SU-DHL-6 (cell line): ENCODE measurements at regions not wholly inside any gene's neighbourhood (a gene's known extent, or its start where the extent isn't known, plus 50 kb on each side); places are given as distances from the start of the nearest gene placed in this dataset.

Source experiments
- CTCF ChIP-seq: fragments of 200-600 bp; sonication (generic); IDR thresholded peaks from one replicate; pipeline ENCODE4 v1.5.1; 2017; ENCODE audit warnings: antibody characterized with exemption, mild to moderate bottlenecking, low read length, moderate library complexity; ENCODE audit not compliant: insufficient read depth, poor library complexity, severe bottlenecking
- EZH2phosphoT487 ChIP-seq: fragments of 200-600 bp; sonication (generic), shearing (Covaris generic); conservative IDR thresholded peaks from 2 replicates; pipeline ENCODE4 v1.6.1; 2018; ENCODE audit warnings: mild to moderate bottlenecking, antibody characterized with exemption, low read length, moderate library complexity, mixed read lengths

DNA sequence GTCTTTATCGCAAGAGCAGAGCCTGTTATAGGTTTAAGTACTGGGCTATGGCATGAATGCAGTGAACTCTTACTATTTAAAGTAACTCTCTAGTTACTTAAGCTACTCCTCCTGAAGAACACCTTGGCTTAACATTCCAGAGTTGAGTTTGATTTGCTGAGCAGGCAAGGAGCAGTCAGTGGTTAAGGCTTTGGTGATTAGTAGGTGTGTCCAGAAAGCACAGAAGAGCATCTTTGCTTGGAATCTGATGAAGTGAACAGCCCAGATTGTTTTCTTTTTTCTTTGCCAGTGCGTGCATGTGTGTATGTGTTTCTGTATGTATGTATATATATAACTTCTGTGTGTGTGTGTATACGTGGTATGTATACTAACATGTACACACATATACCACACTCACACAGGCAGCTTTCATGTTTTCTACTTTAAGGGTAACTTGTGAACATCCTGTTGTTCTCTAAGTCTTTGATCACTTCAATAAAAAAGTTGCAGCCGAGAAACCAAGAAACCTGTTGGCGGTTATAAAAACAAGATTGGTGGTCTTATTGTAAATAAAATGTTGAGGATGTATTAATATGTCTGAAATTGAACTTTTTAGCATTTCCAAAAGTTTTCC is 56.2 kb upstream of the TULP4 start:
- TF ChIP-seq CTCF (no peak), EZH2phosphoT487 (no peak)
